ENCODE measurements at regions not wholly inside any gene's neighbourhood (a gene's known extent, or its start where the extent isn't known, plus 50 kb on each side); places are given as distances from the start of the nearest gene placed in this dataset.

DNA sequence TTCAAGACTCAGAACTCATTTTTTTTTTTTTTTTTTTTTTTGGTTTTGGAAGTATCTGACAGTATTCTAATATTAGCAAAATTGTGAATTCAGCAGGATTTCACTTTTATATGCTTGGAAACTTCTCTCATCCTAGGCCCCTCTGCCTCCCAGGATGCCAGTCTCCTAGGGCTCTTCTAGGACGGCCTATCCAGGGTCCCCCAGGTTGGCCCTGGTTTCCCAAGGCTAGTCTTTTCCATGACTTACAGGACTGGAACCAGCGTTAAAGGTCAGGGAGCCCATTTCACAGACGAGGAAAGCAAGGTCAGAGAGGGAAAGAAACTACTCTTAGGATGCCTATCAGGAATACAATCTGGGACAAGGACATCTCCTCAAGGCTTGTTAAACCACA, 412.5 kb downstream of the PTPRU start:
- DNase-seq (ENCODE audit: low read depth in 2 of 3, low spot score in 1 of 3) = no peak

GRCh38 chr1:29648026-29648425, 411.7 kb downstream of the PTPRU start:
- no peak for DNase-seq (ENCODE audit: low read depth in 2 of 3, low spot score in 1 of 3)

- no peak for DNase-seq (ENCODE audit: low read depth in 2 of 3, low spot score in 1 of 3)
These were observed 411.3 kb downstream of the PTPRU start for GRCh38 chr1:29647581-29647980.

DNA sequence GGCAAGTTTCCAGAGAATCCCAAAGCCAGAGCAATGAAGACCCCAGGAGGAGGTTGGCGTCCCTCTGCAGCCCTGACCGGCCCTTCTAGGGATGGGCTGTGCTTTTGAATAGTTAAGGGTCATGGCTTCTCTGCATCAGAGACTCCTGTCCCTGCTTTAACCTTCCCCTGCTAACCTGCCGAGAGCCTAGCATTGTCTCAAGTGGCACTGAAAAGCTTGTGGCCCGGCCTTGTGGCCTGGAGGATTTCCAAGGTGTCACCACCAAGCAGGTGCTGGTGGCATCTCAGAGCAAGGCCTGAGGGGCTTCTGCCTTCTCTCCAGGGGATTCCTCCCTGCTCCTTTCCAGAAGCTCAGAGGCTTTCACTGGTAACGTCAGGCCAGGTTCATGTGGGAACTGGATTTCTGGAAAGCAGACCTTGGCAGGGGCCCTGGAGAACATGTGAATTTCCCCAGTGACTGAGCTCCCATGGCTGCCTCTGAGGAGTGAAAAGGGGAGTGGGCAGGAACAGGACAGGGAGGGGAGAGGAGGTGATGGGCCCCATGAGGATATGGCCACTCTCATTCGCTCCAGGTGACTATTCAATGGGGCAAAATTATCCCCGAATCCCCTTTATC, 409.9 kb downstream of the PTPRU start:
- DNase-seq (ENCODE audit: low read depth in 2 of 3, low spot score in 1 of 3) = no peak

DNA sequence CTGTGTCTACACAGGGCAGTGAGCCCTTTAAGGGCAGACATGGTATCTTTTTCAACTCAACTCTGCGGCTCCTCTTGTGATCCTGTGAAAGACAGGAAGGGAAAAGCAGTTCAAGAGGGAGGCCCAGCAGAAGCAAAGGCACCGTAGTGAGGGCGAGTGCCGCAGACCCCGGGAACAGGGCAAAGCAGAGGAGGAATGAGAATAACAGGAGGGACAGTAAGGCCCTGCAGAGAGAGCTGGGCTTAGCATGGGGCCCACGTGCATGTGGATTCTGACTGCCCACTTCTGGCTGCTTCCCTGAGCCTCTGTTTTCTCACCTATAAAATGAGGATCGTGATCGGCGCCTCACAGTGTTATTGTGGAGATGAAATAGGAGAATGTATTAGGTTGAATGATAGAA, 409.3 kb downstream of the PTPRU start:
- DNase-seq (ENCODE audit: low read depth in 2 of 3, low spot score in 1 of 3) = no peak

DNA sequence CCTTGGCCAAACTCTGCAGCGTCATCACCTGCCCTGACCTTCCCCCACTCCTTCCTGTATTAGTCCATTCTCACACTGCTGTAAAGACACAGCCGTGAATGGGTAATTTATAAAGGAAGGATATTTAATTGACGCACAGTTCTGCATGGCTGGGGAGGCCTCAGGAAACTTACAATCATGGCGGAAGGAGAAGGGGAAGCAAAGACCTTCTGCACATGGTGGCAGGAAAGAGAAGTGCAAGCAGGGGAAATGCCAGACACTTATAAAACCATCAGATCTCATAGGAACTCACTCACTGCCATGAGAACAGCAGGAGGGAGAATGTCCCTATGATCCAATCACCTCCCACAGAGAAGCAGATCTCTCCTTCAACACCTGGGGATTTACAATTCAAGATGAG, 408.5 kb downstream of the PTPRU start:
- DNase-seq (ENCODE audit: low read depth in 2 of 3, low spot score in 1 of 3) = no peak

GRCh38 chr1:29643838-29644440, 407.6 kb downstream of the PTPRU start:
- DNase-seq (ENCODE audit: low read depth in 2 of 3, low spot score in 1 of 3) = no peak

GRCh38 chr1:29643281-29643680, 407.0 kb downstream of the PTPRU start:
- no peak for DNase-seq (ENCODE audit: low read depth in 2 of 3, low spot score in 1 of 3)

- DNase-seq (ENCODE audit: low read depth in 2 of 3, low spot score in 1 of 3) = no peak
These were observed 406.2 kb downstream of the PTPRU start for GRCh38 chr1:29642519-29642918.

- DNase-seq (ENCODE audit: low read depth in 2 of 3, low spot score in 1 of 3) = no peak
These were observed 405.6 kb downstream of the PTPRU start for GRCh38 chr1:29641921-29642320.

- no peak for DNase-seq (ENCODE audit: low read depth in 2 of 3, low spot score in 1 of 3)
These were observed 404.1 kb downstream of the PTPRU start for GRCh38 chr1:29640428-29640785.

GRCh38 chr1:29639741-29640427, 403.6 kb downstream of the PTPRU start:
- no peak for DNase-seq (ENCODE audit: low read depth in 2 of 3, low spot score in 1 of 3)

DNA sequence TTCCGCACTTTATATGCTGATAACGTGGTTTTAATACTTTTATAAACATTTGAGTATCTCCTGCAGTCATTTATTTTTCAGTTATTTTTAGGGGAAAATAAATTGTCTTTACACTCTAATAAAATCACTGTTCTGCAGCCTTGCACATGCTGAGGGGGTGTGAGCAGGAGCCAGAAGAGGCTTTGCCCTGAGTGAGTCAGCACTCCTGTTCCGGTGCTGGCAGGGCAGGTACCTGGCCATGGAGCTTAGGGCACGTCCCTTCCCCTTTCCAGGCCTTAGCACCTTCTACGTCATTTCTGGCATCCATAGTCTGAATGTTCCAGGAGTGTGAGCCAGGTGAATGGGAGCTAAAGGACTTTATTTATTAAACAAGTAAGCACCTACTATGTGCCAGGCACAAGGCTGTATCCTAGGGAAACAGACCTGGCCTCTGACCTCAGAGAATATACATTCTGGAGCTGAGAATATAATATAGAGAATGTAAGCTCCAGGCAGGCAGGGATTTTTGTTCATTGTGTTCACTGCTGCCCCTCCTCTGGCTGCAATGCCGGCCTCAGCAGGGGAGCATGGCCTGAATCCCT, 402.9 kb downstream of the PTPRU start:
- no peak for DNase-seq (ENCODE audit: low read depth in 2 of 3, low spot score in 1 of 3)

DNA sequence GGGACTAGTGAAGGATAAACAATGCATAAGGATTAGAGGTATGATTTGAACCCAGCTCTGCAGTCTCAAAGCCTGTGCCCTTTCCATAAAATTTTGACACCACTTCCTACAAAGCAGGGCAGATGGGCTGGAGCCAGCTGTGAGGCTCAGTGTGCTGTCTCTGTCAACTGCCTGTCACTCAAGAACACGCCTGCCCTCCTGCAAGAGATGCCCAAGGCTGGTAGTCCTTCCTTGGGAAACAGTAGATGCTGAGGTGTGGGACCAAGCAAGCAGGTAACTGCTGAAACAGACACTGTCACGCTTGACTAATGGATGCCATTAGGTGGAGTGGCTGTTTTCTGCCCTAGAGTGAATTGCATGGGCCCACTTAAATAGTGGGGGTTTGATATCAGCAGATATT, 402.0 kb downstream of the PTPRU start:
- DNase-seq (ENCODE audit: low read depth in 2 of 3, low spot score in 1 of 3) = no peak

GRCh38 chr1:29636936-29637335, 400.6 kb downstream of the PTPRU start:
- no peak for DNase-seq (ENCODE audit: low read depth in 2 of 3, low spot score in 1 of 3)

GRCh38 chr1:29635501-29636263, 399.4 kb downstream of the PTPRU start:
- no peak for DNase-seq (ENCODE audit: low read depth in 2 of 3, low spot score in 1 of 3)

GRCh38 chr1:29634746-29635335, 398.5 kb downstream of the PTPRU start:
- DNase-seq (ENCODE audit: low read depth in 2 of 3, low spot score in 1 of 3) = no peak

- no peak for DNase-seq (ENCODE audit: low read depth in 2 of 3, low spot score in 1 of 3)
These were observed 398.0 kb downstream of the PTPRU start for GRCh38 chr1:29634324-29634723.

DNA sequence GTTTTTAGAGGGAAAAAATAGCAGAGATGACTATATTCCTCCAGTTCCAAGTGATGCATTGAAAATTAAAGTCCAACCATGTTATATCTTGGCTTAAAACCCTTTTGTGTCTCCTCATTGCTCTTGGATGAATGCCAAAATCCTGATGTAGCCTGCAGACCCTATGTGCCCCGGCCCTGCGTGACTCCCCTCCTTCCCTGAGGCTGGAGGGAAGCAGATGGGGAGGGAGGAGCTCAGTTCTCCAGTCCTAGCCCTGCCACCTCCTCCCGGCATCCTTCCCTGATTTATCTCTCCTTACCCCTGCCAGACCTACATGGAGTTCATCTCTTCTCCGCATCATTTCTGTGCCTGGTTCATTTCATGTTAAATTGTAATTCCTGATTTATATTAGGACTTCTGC, 397.4 kb downstream of the PTPRU start:
- no peak for DNase-seq (ENCODE audit: low read depth in 2 of 3, low spot score in 1 of 3)

GRCh38 chr1:29632806-29633615, 396.7 kb downstream of the PTPRU start:
- DNase-seq (ENCODE audit: low read depth in 2 of 3, low spot score in 1 of 3) = no peak

All from stimulated activated CD4-positive, alpha-beta T cell treated with anti-CD3 and anti-CD28 coated beads, Interleukin-12 subunit alpha, Interleukin-12 subunit beta, amount 100 ng/mL, for 48 hours (primary cell).